Smooth muscle cell (in vitro differentiated cells): ENCODE measurements at regions not wholly inside any gene's neighbourhood (a gene's known extent, or its start where the extent isn't known, plus 50 kb on each side); places are given as distances from the start of the nearest gene placed in this dataset.

ENCODE experiments used
- DNase-seq: peaks from one replicate; lab custom pipeline; 2025; ENCODE audit not compliant: unreplicated experiment; lab: John Stamatoyannopoulos, UW
- H2AFZ ChIP-seq: fragments of 200-600 bp; sonication (generic); 2 replicates; pipeline ENCODE4 v1.6.0; 2016; ENCODE audit warnings: antibody characterized with exemption, low read depth, mild to moderate bottlenecking
- H3F3A ChIP-seq: fragments of 200-600 bp; sonication (generic); 2 replicates; pipeline ENCODE4 v1.6.0; 2017; ENCODE audit warnings: antibody characterized with exemption, low read depth
- H3K27ac ChIP-seq: fragments of 200-600 bp; sonication (generic); 2 replicates; pipeline ENCODE4 v1.5.1; 2016; ENCODE audit warnings: low read depth, mild to moderate bottlenecking
- H3K27me3 ChIP-seq: fragments of 200-600 bp; sonication (generic); 2 replicates; pipeline ENCODE4 v1.6.1; 2016; ENCODE audit warnings: low read depth, mild to moderate bottlenecking
- H3K36me3 ChIP-seq: fragments of 200-600 bp; sonication (generic); 2 replicates; pipeline ENCODE4 v1.5.1; 2016; ENCODE audit warnings: low read depth
- H3K4me1 ChIP-seq: fragments of 200-600 bp; sonication (generic); 2 replicates; pipeline ENCODE4 v1.5.1; 2016; ENCODE audit warnings: low read depth
- H3K4me2 ChIP-seq: fragments of 200-600 bp; sonication (generic); 2 replicates; pipeline ENCODE4 v1.6.0; 2016; ENCODE audit warnings: mild to moderate bottlenecking
- H3K4me3 ChIP-seq: fragments of 200-600 bp; sonication (generic); 2 replicates; pipeline ENCODE4 v1.5.1; 2016; ENCODE audit warnings: mild to moderate bottlenecking
- H3K79me2 ChIP-seq: fragments of 200-600 bp; sonication (generic); 2 replicates; pipeline ENCODE4 v1.6.0; 2016; ENCODE audit warnings: low read depth, mild to moderate bottlenecking
- H3K9ac ChIP-seq: fragments of 200-600 bp; sonication (generic); 2 replicates; pipeline ENCODE4 v1.6.0; 2016; ENCODE audit warnings: low read depth
- H3K9me3 ChIP-seq: fragments of 200-600 bp; sonication (generic); replicated peaks from 2 replicates; pipeline ENCODE4 v1.5.1; 2016; ENCODE audit warnings: low read depth
- H4K20me1 ChIP-seq: fragments of 200-600 bp; sonication (generic); 2 replicates; pipeline ENCODE4 v1.6.0; 2016; ENCODE audit warnings: low read depth
- CTCF ChIP-seq: fragments of 200-600 bp; sonication (generic); IDR thresholded peaks from 2 replicates; pipeline ENCODE4 v1.5.1; 2017; ENCODE audit warnings: borderline replicate concordance, mild to moderate bottlenecking, antibody characterized with exemption; ENCODE audit not compliant: insufficient read depth, poor library complexity, severe bottlenecking
- WGBS: methylation state at CpG from one replicate; pipeline ENCODE4 v1.1.7; 2016; ENCODE audit warnings: low lambda C conversion rate; 5-methylcytosine and 5-hydroxymethylcytosine counted together

- no peak overlapping the region for H3K9ac ChIP-seq
- H3K4me2 ChIP-seq, result no peak overlapping the region
- peak; percentile 72 for TF ChIP-seq CTCF
- no peaks in the 10 kb centered on the region for H3K4me1 ChIP-seq
- no peaks in the 10 kb centered on the region for H4K20me1 ChIP-seq
- H3K27me3 ChIP-seq, result no peaks in the 10 kb centered on the region
- H3K27ac ChIP-seq, result no peak overlapping the region
- no peaks in the 10 kb centered on the region for H3K9me3 ChIP-seq
- no peaks in the 10 kb centered on the region for H3K36me3 ChIP-seq
- H2AFZ ChIP-seq, result no peak overlapping the region
- DNase-seq, result no peak
- H3F3A ChIP-seq, result peaks cover 8% of the 10 kb centered on the region
- no peak overlapping the region for H3K4me3 ChIP-seq
- H3K79me2 ChIP-seq, result no peaks in the 10 kb centered on the region
- WGBS, result 18% methylated on average over 2 of the region's 2 CpGs
These were observed 1238.9 kb downstream of the UQCRFS1 start for GRCh38 chr19:27974082-27974513.

- TF ChIP-seq CTCF, result no peak
- Histone ChIP-seq H2AFZ (no peak overlapping the region), H3K4me1 (no peaks in the 10 kb centered on the region), H3K27ac (peak overlapping the region; percentile 57), H3K9ac (no peak overlapping the region), H3K79me2 (no peaks in the 10 kb centered on the region), H3F3A (peaks cover 8% of the 10 kb centered on the region), H3K4me2 (no peak overlapping the region), H3K36me3 (no peaks in the 10 kb centered on the region), H3K4me3 (no peak overlapping the region), H3K27me3 (no peaks in the 10 kb centered on the region), H3K9me3 (no peaks in the 10 kb centered on the region), H4K20me1 (no peaks in the 10 kb centered on the region)
- 39% methylated on average over 5 of the region's 5 CpGs for WGBS
- DNase-seq, result no peak
These were observed 1240.5 kb downstream of the UQCRFS1 start for GRCh38 chr19:27972291-27973040.

GRCh38 chr19:27971869-27972268, 1241.1 kb downstream of the UQCRFS1 start:
- TF ChIP-seq CTCF, result no peak

GRCh38 chr19:27971071-27971470, 1241.9 kb downstream of the UQCRFS1 start:
- no peaks in the 10 kb centered on the region for H3K27me3 ChIP-seq

More at GRCh38 chr19:27971869-27972268, 1241.1 kb downstream of the UQCRFS1 start:
- no peaks in the 10 kb centered on the region for H3K9me3 ChIP-seq
- H3K4me3 ChIP-seq, result no peak overlapping the region
- H3F3A ChIP-seq, result peaks cover 8% of the 10 kb centered on the region
- H3K27me3 ChIP-seq, result no peaks in the 10 kb centered on the region
- H4K20me1 ChIP-seq, result no peaks in the 10 kb centered on the region
- H3K27ac ChIP-seq, result peak overlapping the region; percentile 37
- no peaks in the 10 kb centered on the region for H3K36me3 ChIP-seq
- no peaks in the 10 kb centered on the region for H3K4me1 ChIP-seq
- no peak overlapping the region for H3K4me2 ChIP-seq
- DNase-seq, result no peak
- 83% methylated on average over 2 of the region's 2 CpGs for WGBS
- H3K79me2 ChIP-seq, result no peaks in the 10 kb centered on the region
- no peak overlapping the region for H3K9ac ChIP-seq
- no peak overlapping the region for H2AFZ ChIP-seq

More at GRCh38 chr19:27971071-27971470, 1241.9 kb downstream of the UQCRFS1 start:
- TF ChIP-seq CTCF, result no peak
- Histone ChIP-seq H2AFZ (no peak overlapping the region), H3K4me2 (no peak overlapping the region), H3K9ac (no peak overlapping the region), H3K9me3 (no peaks in the 10 kb centered on the region), H3F3A (peaks cover 8% of the 10 kb centered on the region), H3K4me3 (no peak overlapping the region), H3K79me2 (no peaks in the 10 kb centered on the region), H3K36me3 (no peaks in the 10 kb centered on the region), H3K4me1 (no peaks in the 10 kb centered on the region), H4K20me1 (no peaks in the 10 kb centered on the region), H3K27ac (peak overlapping the region; percentile 37)
- no peak for DNase-seq
- WGBS, result 14% methylated on average over 5 of the region's 5 CpGs
